Endothelial cell of umbilical vein (primary cell): ENCODE measurements at regions not wholly inside any gene's neighbourhood (a gene's known extent, or its start where the extent isn't known, plus 50 kb on each side); places are given as distances from the start of the nearest gene placed in this dataset.

Source experiments
- BruUV-seq: library from RNA; stranded (reverse); fragments of 400-500 nt; replicated peaks from 2 replicates; lab custom pipeline; 2021; lab: Mats Ljungman, UMichigan
- CTCF ChIA-PET: fragments of 300-600, 350-600 bp; sonication (Branson Sonifier 250); formaldehyde crosslinking; loops from one replicate; lab custom pipeline; 2021; ENCODE audit warnings: antibody characterized with exemption, inconsistent platforms; lab: Charles Lee
- POLR2A ChIA-PET: fragments of 300-600, 350-600 bp; sonication (Branson Sonifier 250); formaldehyde crosslinking; loops from one replicate; lab custom pipeline; 2021; ENCODE audit warnings: antibody characterized with exemption, inconsistent platforms; lab: Charles Lee
- DNase-seq: peaks from one replicate; pipeline ENCODE4 v3.0.0-alpha.2; 2011; ENCODE audit warnings: low read depth, low spot score
- FAIRE-seq: peaks from 2 replicates; lab custom pipeline; 2011; peaks lifted over from hg19 to GRCh38; lab: Jason Lieb, UNC
- H2AFZ ChIP-seq: 2 replicates; pipeline ENCODE4 v1.6.0; 2012; ENCODE audit warnings: low read depth, low read length, control low read depth, inconsistent platforms
- H3K27ac ChIP-seq: 2 replicates; pipeline ENCODE4 v1.5.1; 2011; ENCODE audit warnings: low read depth, mild to moderate bottlenecking, control low read depth, low read length, moderate library complexity; ENCODE audit not compliant: insufficient read depth
- H3K27me3 ChIP-seq, 2 experiments: 2 replicates each; pipeline versions ENCODE4 v1.6.0 to v1.6.1; 2011; ENCODE audit warnings: low read length in 2 of 2, mixed read lengths in 1 of 2; ENCODE audit not compliant: control insufficient read depth in 2 of 2, insufficient read depth in 2 of 2
- H3K36me3 ChIP-seq, 2 experiments: 2 replicates in 1 of 2; 3 replicates in 1 of 2; pipeline ENCODE4 v1.5.1; 2011; ENCODE audit warnings: low read length in 2 of 2, mild to moderate bottlenecking in 1 of 2, moderate library complexity in 1 of 2; ENCODE audit not compliant: control insufficient read depth in 2 of 2, insufficient read depth in 2 of 2; ENCODE audit errors: extremely low read depth in 1 of 2
- H3K4me1 ChIP-seq: 3 replicates; pipeline ENCODE4 v1.5.1; 2011; ENCODE audit warnings: mild to moderate bottlenecking, low read length; ENCODE audit not compliant: control insufficient read depth, insufficient read depth; ENCODE audit errors: extremely low read depth
- H3K4me2 ChIP-seq: 2 replicates; pipeline ENCODE4 v1.6.1; 2011; ENCODE audit warnings: low read length, control low read depth, mixed read lengths; ENCODE audit not compliant: insufficient read depth
- H3K4me3 ChIP-seq, 3 experiments: fragments of 200-600 bp in 1 of 3; sonication (generic), shearing (Covaris generic) in 1 of 3; replicated peaks in 1 of 3; 2 replicates each; pipeline ENCODE4 v1.5.1; 2011 to 2016; ENCODE audit warnings: control low read depth in 3 of 3, low read length in 3 of 3, mild to moderate bottlenecking in 2 of 3, inconsistent platforms in 1 of 3, low read depth in 1 of 3, moderate library complexity in 1 of 3; ENCODE audit not compliant: insufficient read depth in 1 of 3
- H3K79me2 ChIP-seq: 2 replicates; pipeline ENCODE4 v1.6.0; 2012; ENCODE audit warnings: low read length, inconsistent platforms; ENCODE audit not compliant: control insufficient read depth, insufficient read depth
- H3K9ac ChIP-seq: replicated peaks from 2 replicates; pipeline ENCODE3; 2011; ENCODE audit warnings: low read length, control low read depth; ENCODE audit not compliant: insufficient read depth; ENCODE audit errors: extremely low read depth
- H3K9me1 ChIP-seq: replicated peaks from 3 replicates; pipeline ENCODE4 v1.6.0; 2011; ENCODE audit warnings: mild to moderate bottlenecking, low read length; ENCODE audit not compliant: control insufficient read depth, insufficient read depth; ENCODE audit errors: extremely low read depth
- H3K9me3 ChIP-seq: replicated peaks from 2 replicates; pipeline ENCODE4 v1.5.1; 2012; ENCODE audit warnings: low read length, inconsistent platforms; ENCODE audit not compliant: control insufficient read depth, insufficient read depth
- H4K20me1 ChIP-seq: replicated peaks from 2 replicates; pipeline ENCODE3; 2011; ENCODE audit warnings: mild to moderate bottlenecking, low read length; ENCODE audit not compliant: control insufficient read depth, insufficient read depth; ENCODE audit errors: extremely low read depth
- CTCF ChIP-seq, 2 donors: IDR thresholded peaks; 1 replicate in 1 of 2; 2 replicates in 1 of 2; pipeline ENCODE4 v1.5.1; 2011; ENCODE audit warnings: low read length in 2 of 2, mild to moderate bottlenecking in 2 of 2, moderate library complexity in 2 of 2, control low read depth in 1 of 2, inconsistent platforms in 1 of 2, low read depth in 1 of 2; ENCODE audit not compliant: insufficient read depth in 1 of 2; ENCODE audit errors: extremely low read depth in 1 of 2
- EZH2 ChIP-seq: IDR thresholded peaks from 2 replicates; pipeline ENCODE4 v1.6.1; 2012; ENCODE audit warnings: borderline replicate concordance, low read depth, mild to moderate bottlenecking, moderate library complexity, low read length, inconsistent platforms; ENCODE audit not compliant: severe bottlenecking
- GATA2 ChIP-seq: IDR thresholded peaks from 2 replicates; pipeline ENCODE4 v1.7.0; 2011; ENCODE audit warnings: low read depth, mild to moderate bottlenecking, moderate library complexity, mixed read lengths, low read length; ENCODE audit not compliant: insufficient read length, insufficient read depth
- JUN ChIP-seq: IDR thresholded peaks from 2 replicates; pipeline ENCODE4 v1.6.1; 2011; ENCODE audit warnings: borderline replicate concordance, low read depth; ENCODE audit not compliant: insufficient read length, insufficient read depth
- MAX ChIP-seq: IDR thresholded peaks from 2 replicates; pipeline ENCODE4 v1.6.1; 2011; ENCODE audit not compliant: insufficient read depth, insufficient read length
- MYC ChIP-seq: IDR thresholded peaks from one replicate; pipeline ENCODE4 v1.6.1; 2011; ENCODE audit warnings: mild to moderate bottlenecking, low read depth, low read length
- POLR2A ChIP-seq: IDR thresholded peaks from 2 replicates; pipeline ENCODE4 v1.6.1; 2012; ENCODE audit warnings: low read depth, mild to moderate bottlenecking, control low read depth, low read length
- POLR2AphosphoS5 ChIP-seq: IDR thresholded peaks from 2 replicates; pipeline ENCODE4 v1.6.1; 2012; ENCODE audit warnings: low read depth, mild to moderate bottlenecking, control low read depth, low read length, moderate library complexity; ENCODE audit not compliant: insufficient read depth
- dilution Hi-C: fragments of 300-500 bp; cut with MboI; formaldehyde crosslinking; loops from one replicate; pipeline ENCODE4 v1.15.0; 2019; ENCODE audit warnings: low sequenced_read_pairs; ENCODE audit not compliant: extremely low pct_ligation_motif_present
- intact Hi-C: fragments of 100-400 bp; cut with micrococcal nuclease; formaldehyde crosslinking; loops from one replicate; pipeline ENCODE4 v1.10.0; 2022

DNA sequence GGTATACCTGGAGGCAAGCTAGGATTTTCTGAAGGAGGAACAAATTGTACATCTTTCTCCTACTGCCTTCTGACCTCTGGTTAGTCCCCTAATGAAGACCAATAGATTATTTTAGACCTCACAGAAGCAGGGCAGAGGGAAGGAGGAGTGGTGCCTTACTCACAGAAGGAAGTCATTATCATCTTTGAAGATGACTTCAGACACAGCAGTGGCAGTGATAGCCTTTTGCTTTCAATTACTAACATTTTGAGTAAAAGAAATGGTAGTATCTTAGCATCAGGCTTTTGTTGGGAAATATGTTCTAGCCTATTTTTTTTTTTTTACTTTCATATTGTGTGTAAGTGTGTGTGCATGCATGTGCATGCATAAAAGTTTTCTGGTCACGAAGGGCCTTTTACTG, 164.2 kb upstream of the PLN start:
- FAIRE-seq (no peak), DNase-seq (no peak)
- H3K9me3 ChIP-seq: no peaks in the 10 kb centered on the region
- BruUV-seq: no TSS peak
- POLR2A ChIA-PET: no interaction called here
- no peak overlapping the region for H3K4me3 ChIP-seq
- no peak overlapping the region for H3K9ac ChIP-seq
- H3K27ac ChIP-seq: no peak overlapping the region
- H3K79me2 ChIP-seq: no peaks in the 10 kb centered on the region
- H3K27me3 ChIP-seq: no peaks in the 10 kb centered on the region
- intact Hi-C loops (no loop called here), dilution Hi-C loops (no loop called here)
- TF ChIP-seq MAX: no peak
- TF ChIP-seq GATA2: no peak
- no peak for TF ChIP-seq MYC
- TF ChIP-seq POLR2A: no peak
- no peak for TF ChIP-seq JUN
- TF ChIP-seq EZH2: no peak
- no peak for TF ChIP-seq POLR2AphosphoS5
- TF ChIP-seq CTCF (IDR thresholded peaks at IDR 0.05; ENCODE audit: extremely low read depth in 1 of 2, insufficient read depth in 1 of 2, low read depth in 1 of 2, low read length in 2 of 2): no peak
- no peaks in the 10 kb centered on the region for H3K36me3 ChIP-seq
- peaks cover 20% of the 10 kb centered on the region for H3K4me1 ChIP-seq
- CTCF ChIA-PET: no interaction called here
- no peak overlapping the region for H2AFZ ChIP-seq
- no peak overlapping the region for H3K4me2 ChIP-seq
- H4K20me1 ChIP-seq: no peaks in the 10 kb centered on the region
- H3K9me1 ChIP-seq: no peaks in the 10 kb centered on the region
